Gastrocnemius medialis (tissue), 4 donors: ENCODE measurements at regions not wholly inside any gene's neighbourhood (a gene's known extent, or its start where the extent isn't known, plus 50 kb on each side); places are given as distances from the start of the nearest gene placed in this dataset.

Experiments used
- CTCF ChIP-seq, 5 experiments: fragments of 450-650 bp in 3 of 5; fragments of 200-600 bp in 2 of 5; sonication (generic) in 2 of 5; IDR thresholded peaks in 4 of 5; conservative IDR thresholded peaks in 1 of 5; 1 replicate in 4 of 5; 2 replicates in 1 of 5; pipeline ENCODE4 v1.5.1; 2016 to 2019; ENCODE audit warnings: antibody characterized with exemption in 5 of 5, mild to moderate bottlenecking in 3 of 5, moderate library complexity in 3 of 5
- POLR2A ChIP-seq, 2 donors: fragments of 450-650 bp; IDR thresholded peaks; one replicate each; pipeline ENCODE4 v1.6.1; 2017; ENCODE audit warnings: antibody characterized with exemption in 2 of 2, mild to moderate bottlenecking in 2 of 2, moderate library complexity in 2 of 2

- TF ChIP-seq CTCF (IDR thresholded peaks at IDR 0.05 in 4 of 5, conservative IDR thresholded peaks at IDR 0.05 in 1 of 5) (no peak), POLR2A (IDR thresholded peaks at IDR 0.05) (no peak)
Measured at GRCh38 chrX:857376-857775, 226.8 kb downstream of the SHOX start.
